SK-N-SH treated with all-trans-retinoic acid at 6 μM for 48 hours (cell line): ENCODE measurements at regions not wholly inside any gene's neighbourhood (a gene's known extent, or its start where the extent isn't known, plus 50 kb on each side); places are given as distances from the start of the nearest gene placed in this dataset.

Experiments
- ATAC-seq: fragments of 200-7000 bp; cut with Tn5 transposase; 3 replicates; pipeline ENCODE4 v1.9.1; 2020; ENCODE audit warnings: mild to moderate bottlenecking, moderate library complexity
- ARNTL ChIP-seq: fragments of 450-650 bp; formaldehyde crosslinking; IDR thresholded peaks from 2 replicates; pipeline ENCODE4 v1.5.0; 2020; ENCODE audit warnings: low read depth, mild to moderate bottlenecking, moderate library complexity, borderline replicate concordance
- BACH2 ChIP-seq: fragments of 250-450 bp; sonication (Bioruptor Pico); IDR thresholded peaks from 2 replicates; pipeline ENCODE4 v1.9.0; 2021; ENCODE audit warnings: mild to moderate bottlenecking, borderline replicate concordance
- CSDC2 ChIP-seq: fragments of 250-450 bp; sonication (Bioruptor Pico); IDR thresholded peaks from 2 replicates; pipeline ENCODE4 v1.5.0; 2020; ENCODE audit warnings: mild to moderate bottlenecking, moderate library complexity
- ESRRG ChIP-seq: fragments of 250-450 bp; sonication (Bioruptor Pico); IDR thresholded peaks from 2 replicates; pipeline ENCODE4 v1.6.1; 2021; ENCODE audit warnings: mild to moderate bottlenecking
- GLIS3 ChIP-seq: fragments of 250-450 bp; sonication (Bioruptor Pico); IDR thresholded peaks from 2 replicates; pipeline ENCODE4 v1.5.0; 2020; ENCODE audit warnings: mild to moderate bottlenecking, moderate library complexity
- ISL1 ChIP-seq: fragments of 250-450 bp; sonication (Bioruptor Pico); IDR thresholded peaks from 2 replicates; pipeline ENCODE4 v2.1.2; 2022; ENCODE audit warnings: mild to moderate bottlenecking, moderate library complexity
- RARB ChIP-seq: fragments of 250-450 bp; sonication (Bioruptor Pico); IDR thresholded peaks from 2 replicates; pipeline ENCODE4 v1.8.0; 2021; ENCODE audit warnings: mild to moderate bottlenecking, moderate library complexity
- SNAI2 ChIP-seq: fragments of 250-450 bp; sonication (Bioruptor Pico); IDR thresholded peaks from 2 replicates; pipeline ENCODE4 v1.5.0; 2020; ENCODE audit warnings: mild to moderate bottlenecking, moderate library complexity
- TCF4 ChIP-seq: fragments of 250-450 bp; sonication (Bioruptor Pico); IDR thresholded peaks from 2 replicates; pipeline ENCODE4 v1.8.0; 2021; ENCODE audit warnings: mild to moderate bottlenecking, moderate library complexity, borderline replicate concordance
- ZC3H10 ChIP-seq: fragments of 250-450 bp; sonication (Bioruptor Pico); IDR thresholded peaks from 2 replicates; pipeline ENCODE4 v1.5.1; 2021; ENCODE audit warnings: mild to moderate bottlenecking, moderate library complexity
- ZFP3 ChIP-seq: fragments of 250-450 bp; sonication (Bioruptor Pico); IDR thresholded peaks from 2 replicates; pipeline ENCODE4 v1.5.0; 2020; ENCODE audit warnings: mild to moderate bottlenecking, moderate library complexity
- ZNF565 ChIP-seq: fragments of 450-650 bp; formaldehyde crosslinking; conservative IDR thresholded peaks from 2 replicates; pipeline ENCODE4 v1.5.0; 2020; ENCODE audit warnings: low read depth, mild to moderate bottlenecking, moderate library complexity
- ZNF70 ChIP-seq: fragments of 450-650 bp; formaldehyde crosslinking; IDR thresholded peaks from 2 replicates; pipeline ENCODE4 v1.5.0; 2020; ENCODE audit warnings: mild to moderate bottlenecking, moderate library complexity
- ZNF8 ChIP-seq: fragments of 450-650 bp; formaldehyde crosslinking; IDR thresholded peaks from 2 replicates; pipeline ENCODE4 v1.5.0; 2020; ENCODE audit warnings: mild to moderate bottlenecking, moderate library complexity
- TF ChIP-seq, protein P1 (sequence below): fragments of 250-450 bp; sonication (Bioruptor Pico); IDR thresholded peaks from 2 replicates; pipeline ENCODE4 v1.8.0; 2020; ENCODE audit warnings: mild to moderate bottlenecking, moderate library complexity, borderline replicate concordance
- TF ChIP-seq, protein P2 (sequence below): fragments of 250-450 bp; sonication (Bioruptor Pico); IDR thresholded peaks from 2 replicates; pipeline ENCODE4 v1.8.0; 2021; ENCODE audit warnings: low read depth, mild to moderate bottlenecking, moderate library complexity, borderline replicate concordance
- TF ChIP-seq, protein P3 (sequence below): fragments of 250-450 bp; sonication (Bioruptor Pico); IDR thresholded peaks from 2 replicates; pipeline ENCODE4 v1.5.0; 2020; ENCODE audit warnings: mild to moderate bottlenecking, moderate library complexity
- TF ChIP-seq, protein P4 (sequence below): fragments of 250-450 bp; sonication (Bioruptor Pico); IDR thresholded peaks from 2 replicates; pipeline ENCODE4 v1.5.1; 2020; ENCODE audit warnings: low read depth, mild to moderate bottlenecking, moderate library complexity

DNA sequence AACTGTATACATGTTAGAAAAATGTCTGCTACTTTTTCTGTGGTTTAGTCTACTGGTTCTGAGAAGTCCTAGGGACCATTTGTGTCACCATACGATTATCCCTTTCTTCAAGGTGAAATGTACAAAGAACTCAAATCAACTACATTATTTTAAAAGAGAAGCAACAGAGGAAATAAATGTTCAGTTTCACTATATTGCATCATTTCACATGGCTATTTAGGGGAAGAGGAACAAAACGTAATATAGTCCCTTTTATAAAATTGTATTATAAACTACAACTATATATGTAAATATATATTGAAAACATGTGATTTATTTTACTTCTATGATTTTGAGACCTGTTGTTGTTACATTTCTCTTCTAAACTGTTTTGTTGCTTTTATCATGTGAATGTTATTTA is 1308.0 kb downstream of the EPHA7 start:
- ATAC-seq: no peak
- TF ChIP-seq, protein P1, sequence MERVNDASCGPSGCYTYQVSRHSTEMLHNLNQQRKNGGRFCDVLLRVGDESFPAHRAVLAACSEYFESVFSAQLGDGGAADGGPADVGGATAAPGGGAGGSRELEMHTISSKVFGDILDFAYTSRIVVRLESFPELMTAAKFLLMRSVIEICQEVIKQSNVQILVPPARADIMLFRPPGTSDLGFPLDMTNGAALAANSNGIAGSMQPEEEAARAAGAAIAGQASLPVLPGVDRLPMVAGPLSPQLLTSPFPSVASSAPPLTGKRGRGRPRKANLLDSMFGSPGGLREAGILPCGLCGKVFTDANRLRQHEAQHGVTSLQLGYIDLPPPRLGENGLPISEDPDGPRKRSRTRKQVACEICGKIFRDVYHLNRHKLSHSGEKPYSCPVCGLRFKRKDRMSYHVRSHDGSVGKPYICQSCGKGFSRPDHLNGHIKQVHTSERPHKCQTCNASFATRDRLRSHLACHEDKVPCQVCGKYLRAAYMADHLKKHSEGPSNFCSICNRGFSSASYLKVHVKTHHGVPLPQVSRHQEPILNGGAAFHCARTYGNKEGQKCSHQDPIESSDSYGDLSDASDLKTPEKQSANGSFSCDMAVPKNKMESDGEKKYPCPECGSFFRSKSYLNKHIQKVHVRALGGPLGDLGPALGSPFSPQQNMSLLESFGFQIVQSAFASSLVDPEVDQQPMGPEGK (CRISPR knock-in tag): no peak
- TF ChIP-seq TCF4 (CRISPR knock-in tag): no peak
- TF ChIP-seq ZFP3: no peak
- no peak for TF ChIP-seq ZNF565 (CRISPR knock-in tag)
- TF ChIP-seq, protein P2, sequence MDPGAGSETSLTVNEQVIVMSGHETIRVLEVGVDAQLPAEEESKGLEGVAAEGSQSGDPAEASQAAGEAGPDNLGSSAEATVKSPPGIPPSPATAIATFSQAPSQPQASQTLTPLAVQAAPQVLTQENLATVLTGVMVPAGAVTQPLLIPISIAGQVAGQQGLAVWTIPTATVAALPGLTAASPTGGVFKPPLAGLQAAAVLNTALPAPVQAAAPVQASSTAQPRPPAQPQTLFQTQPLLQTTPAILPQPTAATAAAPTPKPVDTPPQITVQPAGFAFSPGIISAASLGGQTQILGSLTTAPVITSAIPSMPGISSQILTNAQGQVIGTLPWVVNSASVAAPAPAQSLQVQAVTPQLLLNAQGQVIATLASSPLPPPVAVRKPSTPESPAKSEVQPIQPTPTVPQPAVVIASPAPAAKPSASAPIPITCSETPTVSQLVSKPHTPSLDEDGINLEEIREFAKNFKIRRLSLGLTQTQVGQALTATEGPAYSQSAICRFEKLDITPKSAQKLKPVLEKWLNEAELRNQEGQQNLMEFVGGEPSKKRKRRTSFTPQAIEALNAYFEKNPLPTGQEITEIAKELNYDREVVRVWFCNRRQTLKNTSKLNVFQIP (CRISPR knock-in tag): no peak

GRCh38 chr6:92110403-92110802 is 1309.0 kb downstream of the EPHA7 start:
- ATAC-seq: no peak
- TF ChIP-seq TCF4 (CRISPR knock-in tag): no peak
- no peak for TF ChIP-seq ZNF70 (CRISPR knock-in tag)
- TF ChIP-seq, protein P3, sequence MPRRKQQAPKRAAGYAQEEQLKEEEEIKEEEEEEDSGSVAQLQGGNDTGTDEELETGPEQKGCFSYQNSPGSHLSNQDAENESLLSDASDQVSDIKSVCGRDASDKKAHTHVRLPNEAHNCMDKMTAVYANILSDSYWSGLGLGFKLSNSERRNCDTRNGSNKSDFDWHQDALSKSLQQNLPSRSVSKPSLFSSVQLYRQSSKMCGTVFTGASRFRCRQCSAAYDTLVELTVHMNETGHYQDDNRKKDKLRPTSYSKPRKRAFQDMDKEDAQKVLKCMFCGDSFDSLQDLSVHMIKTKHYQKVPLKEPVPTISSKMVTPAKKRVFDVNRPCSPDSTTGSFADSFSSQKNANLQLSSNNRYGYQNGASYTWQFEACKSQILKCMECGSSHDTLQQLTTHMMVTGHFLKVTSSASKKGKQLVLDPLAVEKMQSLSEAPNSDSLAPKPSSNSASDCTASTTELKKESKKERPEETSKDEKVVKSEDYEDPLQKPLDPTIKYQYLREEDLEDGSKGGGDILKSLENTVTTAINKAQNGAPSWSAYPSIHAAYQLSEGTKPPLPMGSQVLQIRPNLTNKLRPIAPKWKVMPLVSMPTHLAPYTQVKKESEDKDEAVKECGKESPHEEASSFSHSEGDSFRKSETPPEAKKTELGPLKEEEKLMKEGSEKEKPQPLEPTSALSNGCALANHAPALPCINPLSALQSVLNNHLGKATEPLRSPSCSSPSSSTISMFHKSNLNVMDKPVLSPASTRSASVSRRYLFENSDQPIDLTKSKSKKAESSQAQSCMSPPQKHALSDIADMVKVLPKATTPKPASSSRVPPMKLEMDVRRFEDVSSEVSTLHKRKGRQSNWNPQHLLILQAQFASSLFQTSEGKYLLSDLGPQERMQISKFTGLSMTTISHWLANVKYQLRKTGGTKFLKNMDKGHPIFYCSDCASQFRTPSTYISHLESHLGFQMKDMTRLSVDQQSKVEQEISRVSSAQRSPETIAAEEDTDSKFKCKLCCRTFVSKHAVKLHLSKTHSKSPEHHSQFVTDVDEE (CRISPR knock-in tag): no peak
- TF ChIP-seq ZFP3: no peak
- TF ChIP-seq ARNTL: no peak
- TF ChIP-seq ZC3H10 (CRISPR knock-in tag): no peak
- no peak for TF ChIP-seq CSDC2
- TF ChIP-seq ZNF8: no peak
- TF ChIP-seq, protein P4, sequence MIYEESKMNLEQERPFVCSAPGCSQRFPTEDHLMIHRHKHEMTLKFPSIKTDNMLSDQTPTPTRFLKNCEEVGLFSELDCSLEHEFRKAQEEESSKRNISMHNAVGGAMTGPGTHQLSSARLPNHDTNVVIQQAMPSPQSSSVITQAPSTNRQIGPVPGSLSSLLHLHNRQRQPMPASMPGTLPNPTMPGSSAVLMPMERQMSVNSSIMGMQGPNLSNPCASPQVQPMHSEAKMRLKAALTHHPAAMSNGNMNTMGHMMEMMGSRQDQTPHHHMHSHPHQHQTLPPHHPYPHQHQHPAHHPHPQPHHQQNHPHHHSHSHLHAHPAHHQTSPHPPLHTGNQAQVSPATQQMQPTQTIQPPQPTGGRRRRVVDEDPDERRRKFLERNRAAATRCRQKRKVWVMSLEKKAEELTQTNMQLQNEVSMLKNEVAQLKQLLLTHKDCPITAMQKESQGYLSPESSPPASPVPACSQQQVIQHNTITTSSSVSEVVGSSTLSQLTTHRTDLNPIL (CRISPR knock-in tag): no peak
- no peak for TF ChIP-seq ZNF565 (CRISPR knock-in tag)
- no peak for TF ChIP-seq SNAI2 (CRISPR knock-in tag)
- TF ChIP-seq, protein P1 (CRISPR knock-in tag): no peak
- TF ChIP-seq RARB: no peak
- no peak for TF ChIP-seq ISL1 (CRISPR knock-in tag)
- TF ChIP-seq GLIS3: no peak
- no peak for TF ChIP-seq BACH2 (CRISPR knock-in tag)
- no peak for TF ChIP-seq ESRRG (CRISPR knock-in tag)
- TF ChIP-seq, protein P2 (CRISPR knock-in tag): no peak

DNA sequence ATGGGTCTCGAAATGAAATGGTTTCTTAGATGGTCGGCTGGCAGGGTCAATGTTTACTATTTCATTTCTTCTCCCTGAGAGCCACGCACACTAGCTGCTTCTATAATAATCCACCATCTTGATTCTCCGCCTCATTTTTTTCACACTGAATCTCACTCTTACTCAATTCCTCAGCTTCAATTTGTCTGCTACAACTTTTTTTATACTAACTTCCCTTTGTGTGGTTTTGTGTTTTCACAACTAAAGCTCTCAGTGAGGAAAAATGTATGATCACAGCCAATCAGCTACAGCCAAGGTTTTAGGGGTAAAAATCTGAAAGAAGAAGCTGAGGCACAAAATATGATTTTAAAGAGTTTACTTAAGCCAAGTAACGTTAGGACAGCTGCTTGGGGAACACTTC is 1309.4 kb downstream of the EPHA7 start:
- TF ChIP-seq, protein P2 (CRISPR knock-in tag): no peak
- no peak for TF ChIP-seq GLIS3
- no peak for ATAC-seq
